NCI-H2107 treated with DMSO at 0.1 percent for 48 hours (cell line): ENCODE measurements at regions not wholly inside any gene's neighbourhood (a gene's known extent, or its start where the extent isn't known, plus 50 kb on each side); places are given as distances from the start of the nearest gene placed in this dataset.

Source experiments
- DNase-seq: peaks from one replicate; lab custom pipeline; 2025; ENCODE audit not compliant: unreplicated experiment; lab: John Stamatoyannopoulos, UW

DNA sequence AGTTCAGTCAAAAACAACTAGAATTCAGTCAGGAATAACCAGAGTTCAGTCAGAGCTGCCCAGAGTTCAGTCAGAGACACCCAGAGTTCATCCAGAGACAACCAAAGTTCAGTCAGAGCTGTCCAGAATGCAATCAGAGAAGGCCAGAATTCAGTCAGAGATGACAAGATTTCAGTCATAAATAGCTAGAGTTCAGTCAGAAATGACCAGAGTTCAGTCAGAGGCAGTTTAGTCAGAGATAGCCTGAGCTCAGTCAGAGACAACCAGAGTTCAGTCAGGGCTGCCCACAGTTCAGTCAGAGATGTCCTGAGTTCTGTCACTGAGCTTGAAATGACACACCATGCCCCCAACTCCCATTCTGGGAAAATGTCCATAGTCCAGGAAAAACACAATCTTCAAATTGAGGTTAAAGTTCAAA, 1102.8 kb downstream of the BCL11B start:
- no peak for DNase-seq

DNA sequence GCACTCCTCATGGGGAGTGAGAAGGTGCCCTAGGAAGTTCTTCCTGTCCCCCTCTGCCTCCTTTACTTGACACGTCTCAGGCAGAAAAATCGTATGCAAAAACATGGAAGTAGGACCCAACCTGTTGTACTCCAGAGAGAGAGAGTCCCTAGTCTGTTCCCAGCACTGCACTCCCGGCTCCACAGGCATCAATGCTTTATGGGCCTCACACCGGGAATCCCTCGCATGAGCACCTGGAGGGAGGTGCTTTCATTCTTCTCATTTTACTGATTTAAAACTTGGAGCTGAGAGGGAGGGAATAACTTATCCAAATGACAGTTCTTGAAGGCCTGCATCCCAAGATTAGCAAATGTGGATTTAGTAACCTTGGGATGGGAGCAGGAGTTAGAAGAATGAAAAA, 1101.4 kb downstream of the BCL11B start:
- DNase-seq: peak; percentile 26

DNA sequence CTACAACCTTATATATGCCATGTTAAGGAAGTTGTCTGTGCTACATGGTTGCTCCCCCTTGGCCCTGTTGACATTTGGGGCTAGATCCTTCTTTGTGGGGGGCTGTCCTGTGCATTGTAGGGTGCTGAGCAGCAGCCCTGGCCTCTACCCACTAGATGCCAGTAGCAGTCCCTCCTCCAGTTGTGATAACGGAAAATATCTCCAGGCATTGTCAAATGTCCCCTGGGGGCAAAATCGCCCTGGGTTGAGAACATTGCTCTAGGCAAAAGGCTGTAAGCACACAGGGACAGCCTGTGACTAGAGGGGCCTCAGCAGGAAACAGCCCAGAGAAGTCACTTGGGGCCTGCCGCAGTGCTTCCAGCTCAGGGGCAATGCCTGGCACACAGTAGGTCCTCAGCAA, 1100.3 kb downstream of the BCL11B start:
- DNase-seq: no peak

DNA sequence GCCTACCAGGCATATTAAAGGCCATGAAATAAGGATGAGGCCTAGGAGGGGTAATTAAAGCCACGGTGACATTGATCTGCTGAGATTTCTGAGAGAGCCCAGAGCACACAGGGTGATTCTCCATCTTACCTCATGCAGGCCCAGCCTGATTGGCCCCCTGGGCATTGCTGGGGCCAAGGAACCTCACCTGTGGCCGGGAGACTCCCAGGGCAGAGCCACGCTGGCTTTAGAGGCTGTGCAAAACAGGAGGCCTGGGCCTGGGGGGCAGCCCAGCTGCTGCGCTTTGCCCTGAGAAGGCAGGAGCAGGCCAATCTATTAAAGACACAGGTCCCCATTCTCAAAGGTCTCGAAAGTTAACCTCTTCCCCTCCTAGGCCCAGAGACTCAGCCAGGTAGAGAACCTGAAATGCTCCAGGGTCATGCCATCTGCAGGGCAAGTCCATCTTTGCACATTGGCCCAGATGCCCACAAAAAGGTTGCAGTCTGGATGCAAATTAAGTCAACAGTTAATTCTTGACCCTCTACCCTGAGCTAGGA, 1099.7 kb downstream of the BCL11B start:
- DNase-seq: no peak

DNA sequence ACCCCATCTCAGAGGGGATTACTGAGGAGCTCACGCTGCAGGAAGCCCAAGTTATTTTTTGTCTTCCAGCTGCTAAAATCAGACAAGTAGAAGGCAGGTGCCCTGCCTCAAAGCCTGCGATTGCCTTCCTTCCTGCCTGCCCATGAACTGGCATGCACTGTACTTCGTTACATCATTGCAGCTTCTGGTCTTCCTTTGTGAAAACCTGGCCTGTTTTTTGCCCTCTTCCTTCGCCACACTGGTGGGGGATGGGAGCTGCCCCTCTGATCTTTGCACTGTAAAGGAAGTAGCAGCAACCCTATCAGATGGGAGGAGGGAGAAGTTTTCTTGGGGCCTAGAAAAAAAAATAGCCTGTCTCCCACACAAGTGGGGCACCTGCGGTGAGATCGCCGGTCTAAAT, 1098.7 kb downstream of the BCL11B start:
- no peak for DNase-seq

DNA sequence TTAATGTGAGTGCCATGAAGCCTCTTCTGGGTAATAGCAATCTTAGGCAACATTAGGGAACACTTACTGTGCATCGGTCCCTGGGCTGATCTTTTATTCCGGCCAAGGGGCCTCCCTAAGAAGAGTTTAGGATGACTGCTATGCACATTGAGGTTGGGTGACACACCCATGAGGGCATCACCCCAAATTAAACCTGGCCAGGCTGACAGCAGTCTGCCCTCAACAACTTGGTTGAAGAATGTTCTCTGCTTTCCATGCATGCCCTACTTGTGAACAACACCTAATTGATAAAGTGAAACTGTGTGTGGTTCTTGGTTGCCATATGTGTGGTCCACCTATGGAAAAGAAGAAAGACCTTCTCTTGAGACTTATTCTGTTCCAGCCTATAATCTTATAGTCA, 1098.0 kb downstream of the BCL11B start:
- no peak for DNase-seq

DNA sequence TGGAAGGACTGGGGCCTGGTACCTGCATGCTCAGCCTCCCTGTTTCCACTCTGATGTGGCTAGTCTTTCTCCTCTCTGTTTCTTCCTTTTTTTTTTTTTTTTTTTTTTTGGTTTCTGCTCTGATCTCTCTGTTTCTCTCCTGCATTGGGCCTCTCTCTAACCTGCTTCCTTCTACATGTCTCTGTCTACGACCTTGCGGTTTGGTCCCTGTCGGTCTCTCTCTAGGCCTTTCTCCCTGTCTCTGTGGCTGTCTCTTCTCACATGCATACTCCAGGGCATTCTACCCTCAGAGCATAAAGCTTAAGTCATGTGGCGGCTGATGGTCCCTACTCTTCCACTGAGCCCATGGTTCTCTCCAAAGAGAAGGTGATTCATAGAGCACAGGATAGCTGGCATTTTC, 1096.6 kb downstream of the BCL11B start:
- DNase-seq: no peak

DNA sequence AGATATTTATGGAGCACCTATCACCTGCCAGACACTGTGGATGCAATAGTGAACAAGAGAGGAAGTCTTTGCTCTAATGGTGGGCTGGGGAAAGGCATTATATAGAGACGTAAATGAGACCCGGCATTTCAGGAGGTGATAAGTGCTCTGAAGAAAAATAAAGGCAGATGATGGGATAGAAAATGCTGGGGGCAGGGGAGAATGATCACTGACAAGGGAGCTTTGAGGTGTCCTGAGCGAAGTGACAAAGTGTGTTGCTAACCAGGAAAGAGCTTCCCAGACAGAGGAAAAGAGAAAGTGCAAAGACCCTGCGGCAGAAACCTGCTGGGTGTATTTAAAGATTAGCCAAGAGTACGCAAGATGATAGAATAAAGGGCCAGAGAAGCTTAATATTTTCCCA, 1096.1 kb downstream of the BCL11B start:
- DNase-seq: no peak

DNA sequence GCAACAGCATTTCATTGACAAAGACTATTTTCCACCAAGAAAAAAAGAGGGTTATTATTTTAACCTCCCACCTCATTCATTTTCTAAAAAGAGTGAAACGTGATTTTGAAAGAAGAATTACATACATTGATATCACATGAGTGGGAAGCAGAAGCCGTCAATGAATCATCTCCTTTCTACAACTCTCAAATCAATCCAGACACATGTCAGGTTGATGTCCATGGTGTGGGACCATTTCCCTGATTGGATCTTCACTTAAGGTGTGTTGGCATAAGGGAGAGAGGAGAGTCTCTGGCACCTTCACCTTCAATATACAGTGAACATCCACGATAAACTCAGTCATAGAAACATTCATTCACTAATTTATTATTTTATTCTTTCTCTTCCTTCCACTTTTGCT, 1095.1 kb downstream of the BCL11B start:
- no peak for DNase-seq

DNA sequence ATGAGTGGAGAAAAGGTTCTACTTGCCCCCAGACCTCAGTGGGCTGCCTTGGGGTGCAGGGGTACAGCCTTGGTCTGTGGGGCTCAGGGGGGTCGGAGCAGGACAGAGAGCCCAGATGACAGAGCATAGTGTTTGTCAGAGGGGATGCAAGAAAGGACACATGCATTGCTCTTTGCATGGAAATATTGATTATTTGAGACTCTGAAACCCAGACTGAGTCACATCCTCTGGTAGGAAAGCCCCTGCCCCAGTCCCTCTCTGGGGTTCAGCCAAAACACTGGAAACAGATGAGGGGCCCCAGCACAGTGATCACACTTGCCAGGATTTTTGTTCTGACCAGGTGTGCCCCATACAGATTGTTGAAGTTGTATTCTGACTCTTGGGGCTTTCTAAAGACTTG, 1094.4 kb downstream of the BCL11B start:
- no peak for DNase-seq

DNA sequence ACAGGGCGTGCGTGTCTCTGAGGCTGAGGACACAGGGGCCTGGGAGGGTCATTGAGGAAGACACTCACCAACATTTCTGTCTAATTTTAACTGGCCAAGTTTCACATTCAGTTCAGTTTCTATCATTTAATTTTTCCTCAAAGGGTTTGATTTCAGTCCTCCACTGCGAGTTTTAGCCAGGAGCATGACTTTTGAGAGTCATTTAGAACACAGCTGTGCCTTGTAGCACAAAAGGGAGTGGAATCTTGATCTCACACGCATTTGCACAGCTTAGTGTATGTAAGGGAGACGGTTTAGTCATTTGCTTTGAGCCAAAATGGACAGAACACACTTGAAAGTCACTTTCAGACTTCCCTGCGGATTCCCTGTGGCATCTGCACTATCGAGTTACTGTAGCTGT, 1090.8 kb downstream of the BCL11B start:
- DNase-seq: no peak

DNA sequence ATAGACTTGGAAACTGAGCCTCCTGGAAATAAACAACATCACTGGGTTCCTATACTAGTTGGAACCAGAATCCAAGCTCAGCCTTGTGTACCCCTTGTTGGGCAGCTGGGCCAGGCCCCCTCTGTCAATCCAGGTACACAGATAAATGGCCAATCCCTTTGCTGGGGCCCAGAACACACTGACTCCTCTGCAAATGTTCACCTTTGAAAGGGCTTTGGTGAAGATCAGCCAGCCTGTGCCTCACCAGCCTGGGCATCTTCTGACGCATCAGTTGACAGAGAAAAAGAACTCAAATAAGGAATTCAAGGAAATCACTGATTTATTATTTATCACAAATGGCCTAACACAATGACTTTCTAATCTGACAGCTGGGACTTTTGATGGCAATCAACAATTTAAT, 1090.2 kb downstream of the BCL11B start:
- DNase-seq: no peak

DNA sequence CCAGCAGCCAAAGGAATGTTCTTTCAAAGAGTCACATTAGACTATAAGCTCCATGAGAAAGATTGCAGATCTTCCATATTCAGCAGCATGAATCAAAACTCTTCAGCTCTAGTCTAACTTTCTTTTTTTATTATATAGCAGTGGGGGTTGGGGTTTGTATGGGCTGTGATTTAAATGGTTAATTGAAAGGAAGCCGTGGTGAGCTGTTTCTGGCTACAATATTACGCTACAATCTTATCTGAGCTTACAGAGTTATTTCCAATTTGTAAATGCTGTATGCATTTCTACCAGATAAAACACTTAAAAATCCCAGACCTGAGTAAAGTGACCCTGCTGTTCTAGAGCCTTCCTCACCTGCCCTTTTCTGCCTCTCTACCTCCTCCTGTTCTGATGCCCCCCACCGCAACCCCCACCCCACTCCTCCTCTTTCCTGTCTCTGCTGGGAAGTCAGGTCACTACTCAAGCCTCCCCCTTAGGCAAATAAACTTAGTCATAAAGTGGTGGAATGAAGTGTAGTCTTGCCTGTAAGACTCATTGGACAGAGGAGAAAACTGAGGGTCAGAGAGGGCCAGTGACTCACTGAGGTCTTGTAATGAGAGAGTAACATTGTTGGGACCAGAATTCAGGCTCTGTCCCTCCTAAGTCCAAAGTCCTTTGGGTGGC, 1089.5 kb downstream of the BCL11B start:
- DNase-seq: no peak

DNA sequence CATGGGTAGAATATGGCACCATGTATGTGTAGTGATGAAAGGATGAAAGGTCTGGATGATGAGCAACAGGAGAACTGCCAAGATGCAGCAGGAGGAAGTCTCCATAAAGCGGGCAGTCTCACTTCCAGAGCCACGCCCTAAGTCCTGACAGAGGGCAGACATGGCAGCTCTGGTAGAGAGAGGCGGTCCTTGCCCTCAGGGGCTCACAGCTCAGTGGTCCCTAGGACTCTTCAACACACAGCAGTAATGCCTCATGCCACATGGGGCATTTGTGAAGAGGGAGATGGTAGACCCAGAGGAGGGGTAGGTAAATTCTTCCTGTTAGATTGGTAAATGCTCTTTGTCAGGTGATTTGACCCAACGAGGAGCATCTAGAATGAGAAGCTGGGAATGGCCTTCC, 1088.4 kb downstream of the BCL11B start:
- no peak for DNase-seq

DNA sequence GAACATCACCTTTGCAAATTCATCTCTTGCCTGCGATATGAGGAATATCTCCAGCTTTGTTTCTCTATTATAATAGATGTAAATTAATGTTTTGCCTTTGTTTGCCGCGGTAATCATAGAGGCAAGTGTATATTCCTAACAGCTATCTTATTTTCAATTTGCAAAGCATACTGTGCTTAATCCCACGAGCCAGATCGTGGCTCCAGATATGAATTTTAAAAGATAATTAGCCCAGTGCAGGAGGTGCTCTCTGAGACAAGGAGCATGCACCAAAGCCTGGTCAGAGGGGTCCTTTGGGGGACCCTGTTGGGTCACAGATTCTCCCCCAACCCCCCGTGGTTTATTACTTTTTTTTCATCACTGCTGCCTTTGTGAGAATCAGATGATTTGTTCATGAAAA, 1087.5 kb downstream of the BCL11B start:
- no peak for DNase-seq

DNA sequence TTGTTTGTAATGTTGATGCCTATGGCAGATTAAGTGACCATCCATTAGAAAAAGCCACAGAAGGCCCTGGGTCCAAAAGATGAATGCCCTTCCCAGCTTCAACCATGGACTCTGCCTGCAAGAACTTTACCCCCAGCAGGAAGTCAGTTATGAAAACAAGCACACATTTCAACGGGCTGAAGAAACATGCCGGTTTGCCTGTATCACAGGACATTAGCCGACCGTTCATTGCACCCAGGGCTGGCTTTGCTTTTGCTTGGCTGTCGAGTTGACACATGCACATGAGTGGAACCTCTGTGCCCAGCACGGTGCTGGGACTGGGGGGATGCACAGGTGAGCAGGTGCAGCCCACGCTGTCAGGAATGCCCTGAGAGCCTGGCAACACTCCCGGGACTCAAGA, 1087.0 kb downstream of the BCL11B start:
- DNase-seq: no peak

DNA sequence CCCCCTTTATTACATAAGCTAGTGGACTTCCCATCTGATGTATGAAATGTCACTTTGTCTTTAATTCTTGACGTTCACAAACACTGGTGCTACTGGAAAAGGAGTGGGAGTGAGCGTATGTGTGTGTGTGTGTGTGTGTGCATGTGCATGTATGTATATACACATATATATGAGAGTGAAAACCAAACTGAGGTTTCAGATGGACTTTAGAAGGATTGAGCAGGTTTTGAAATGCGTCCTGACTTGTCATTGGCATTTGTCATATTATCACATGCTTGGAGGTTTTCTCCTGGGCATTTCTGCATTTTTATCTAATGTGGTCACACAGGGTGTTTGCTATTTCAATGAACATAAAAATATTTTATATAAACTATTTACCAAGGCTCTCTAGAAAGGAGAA, 1085.9 kb downstream of the BCL11B start:
- no peak for DNase-seq

DNA sequence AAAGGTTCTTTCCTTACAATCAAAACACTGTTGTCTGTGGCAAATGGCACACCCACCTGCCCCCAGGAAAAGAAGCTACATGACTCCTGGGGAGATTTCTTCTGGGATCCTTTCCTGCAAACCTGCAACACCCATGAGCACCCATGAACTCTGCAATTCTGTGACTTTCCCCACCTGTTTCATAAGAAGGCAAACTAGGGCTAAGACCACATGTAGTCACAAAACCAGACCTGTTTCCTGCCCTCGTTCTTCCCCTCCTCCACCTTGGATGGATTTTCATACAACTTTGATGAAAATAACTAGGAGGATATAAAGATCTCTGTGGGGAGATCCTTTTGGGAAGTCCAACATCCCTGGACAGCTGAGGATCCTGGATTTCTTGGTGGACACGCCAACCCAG, 1084.7 kb downstream of the BCL11B start:
- DNase-seq: no peak

DNA sequence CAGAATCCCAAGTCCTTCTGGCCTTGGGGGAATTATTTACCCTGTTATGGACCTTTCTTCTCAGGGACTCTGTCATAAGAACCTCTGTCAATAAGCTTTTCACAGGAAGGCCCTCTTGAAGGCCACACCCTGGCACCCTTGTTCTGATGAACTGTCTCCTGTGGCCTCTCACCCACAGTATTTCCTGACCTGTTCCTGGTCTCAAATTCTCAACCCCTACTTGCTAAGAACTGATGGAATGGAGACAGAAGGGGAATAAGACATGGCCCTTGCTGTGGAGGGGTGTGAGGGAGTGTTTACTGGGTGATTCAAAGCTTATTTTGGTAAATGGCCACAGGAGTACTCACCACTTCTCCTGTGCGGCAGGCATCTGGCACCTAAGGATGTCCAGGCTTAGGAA, 1082.9 kb downstream of the BCL11B start:
- DNase-seq: no peak

DNA sequence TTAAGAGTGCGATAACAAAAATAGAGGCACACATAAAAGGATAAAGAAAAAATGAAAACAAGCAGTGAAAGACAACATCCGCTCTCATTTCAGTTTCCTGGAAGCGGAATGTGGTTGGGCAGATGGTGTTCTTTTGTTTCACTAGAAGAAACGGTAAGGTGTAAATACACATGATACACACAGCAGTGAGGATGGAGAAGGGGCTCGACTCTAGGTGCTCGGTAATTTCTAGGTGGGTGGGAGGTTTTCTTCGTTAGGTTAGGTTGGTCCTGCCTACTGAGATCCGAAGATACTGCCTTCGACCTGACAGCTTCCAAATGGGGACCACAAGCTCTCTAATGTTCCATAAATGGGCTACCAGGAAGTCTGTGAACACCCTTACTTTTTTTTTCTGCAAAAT, 1082.5 kb downstream of the BCL11B start:
- no peak for DNase-seq

DNA sequence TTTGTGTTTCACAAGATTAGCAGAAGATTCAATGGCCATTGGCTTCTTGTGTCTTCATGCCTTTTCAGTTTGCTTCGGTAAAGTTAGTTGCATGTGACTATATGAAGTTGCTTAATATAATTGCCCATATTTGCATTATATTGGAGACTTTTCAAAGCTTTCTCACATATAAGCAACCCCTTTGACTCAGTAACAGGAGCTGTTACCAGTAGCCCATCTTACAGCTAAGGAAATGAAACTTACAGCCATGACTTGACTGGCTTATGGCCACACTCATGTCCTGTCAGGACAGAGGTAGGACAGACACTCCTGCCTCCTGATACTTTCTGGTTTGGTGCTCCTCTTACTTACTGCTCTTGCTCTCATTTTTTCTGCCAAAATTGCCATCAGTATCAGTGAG, 1082.1 kb downstream of the BCL11B start:
- DNase-seq: no peak

DNA sequence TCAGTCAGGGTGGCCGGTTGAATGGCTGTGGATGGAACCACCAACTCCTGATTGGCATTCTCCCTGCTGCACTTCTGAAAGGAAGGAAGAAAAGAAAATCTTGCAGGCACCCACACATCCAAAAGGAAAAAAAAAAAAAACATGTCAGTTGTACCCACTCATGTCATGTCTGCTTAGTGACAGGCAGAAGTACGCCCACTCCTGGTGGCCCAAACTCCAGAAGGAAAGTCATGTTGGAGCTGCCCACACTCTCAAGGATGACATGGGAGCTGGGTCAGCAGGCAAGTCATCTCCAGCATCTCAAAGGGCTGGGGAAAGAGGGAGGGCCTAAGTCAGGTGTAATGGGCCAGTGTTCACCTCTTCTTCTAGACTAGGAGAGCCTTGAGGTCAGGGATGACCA, 1079.1 kb downstream of the BCL11B start:
- no peak for DNase-seq

DNA sequence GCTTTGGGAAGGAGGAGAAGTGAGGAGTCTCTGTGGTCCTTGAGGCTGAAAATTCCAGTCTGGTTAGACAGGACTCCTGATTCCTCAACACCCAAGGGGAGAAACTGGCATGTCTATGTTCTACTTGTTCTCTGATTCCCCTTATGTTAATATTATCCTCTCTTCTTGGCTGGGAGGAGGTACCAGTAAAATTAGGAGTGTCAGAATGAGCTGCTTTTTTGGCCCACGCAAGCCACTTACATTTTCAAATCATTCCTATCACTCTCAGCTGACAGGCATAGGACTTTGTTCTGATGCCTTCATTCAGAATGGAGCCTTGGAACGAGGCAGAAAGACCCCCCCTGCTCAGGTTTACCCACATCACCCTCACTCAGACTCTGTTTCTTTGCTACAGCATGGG, 1077.2 kb downstream of the BCL11B start:
- DNase-seq: no peak
